ENCODE measurements at regions not wholly inside any gene's neighbourhood (a gene's known extent, or its start where the extent isn't known, plus 50 kb on each side); places are given as distances from the start of the nearest gene placed in this dataset.

GRCh38 chr3:174488527-174488926 lies 370.6 kb upstream of the NAALADL2 start:
- no peak for TF ChIP-seq CTCF (conservative IDR thresholded peaks at IDR 0.05 in 1 of 2, IDR thresholded peaks at IDR 0.05 in 1 of 2; ENCODE audit: extremely low read depth in 1 of 2, insufficient read depth in 1 of 2, low read depth in 1 of 2, low read length in 2 of 2)
- no peak for TF ChIP-seq EZH2 (IDR thresholded peaks at IDR 0.05; ENCODE audit: borderline replicate concordance, low read length)
